ENCODE measurements at regions not wholly inside any gene's neighbourhood (a gene's known extent, or its start where the extent isn't known, plus 50 kb on each side); places are given as distances from the start of the nearest gene placed in this dataset.
"Not testable (repeated sequence)": the region's sequence is repeated elsewhere in the genome, so short reads cannot be mapped to it uniquely, and the experiment has no call there.

DNA sequence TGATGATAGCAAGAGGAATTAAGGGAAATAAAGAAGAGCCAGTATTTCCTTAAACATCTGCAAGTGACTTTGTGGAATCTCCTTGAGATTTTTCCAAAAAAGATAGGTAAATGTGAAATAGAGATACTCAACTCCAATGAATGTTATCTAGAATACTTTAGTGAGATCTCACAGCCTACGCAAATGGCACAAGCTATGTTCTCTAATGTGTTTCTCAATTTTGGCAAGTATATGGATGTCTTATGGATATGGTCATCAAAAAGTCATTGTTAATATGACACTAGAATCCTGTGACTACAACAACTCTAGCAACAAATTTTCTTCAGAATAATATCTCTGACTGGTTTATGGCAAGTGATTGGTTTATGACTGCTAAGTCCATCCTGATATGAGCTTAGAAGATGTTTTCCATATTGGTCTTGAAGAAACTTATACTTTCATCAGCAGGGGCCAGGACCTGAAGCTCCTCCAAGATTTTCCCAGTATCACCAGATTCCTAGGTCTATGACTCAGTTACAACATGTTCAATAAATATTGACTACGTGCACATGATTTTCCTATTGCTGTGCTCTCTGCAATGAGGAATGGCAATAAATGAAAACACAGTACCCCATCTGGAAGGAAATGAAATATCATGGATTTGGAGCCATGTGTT is 170.9 kb upstream of the THBS1 start:
- DNase-seq = no peak

DNA sequence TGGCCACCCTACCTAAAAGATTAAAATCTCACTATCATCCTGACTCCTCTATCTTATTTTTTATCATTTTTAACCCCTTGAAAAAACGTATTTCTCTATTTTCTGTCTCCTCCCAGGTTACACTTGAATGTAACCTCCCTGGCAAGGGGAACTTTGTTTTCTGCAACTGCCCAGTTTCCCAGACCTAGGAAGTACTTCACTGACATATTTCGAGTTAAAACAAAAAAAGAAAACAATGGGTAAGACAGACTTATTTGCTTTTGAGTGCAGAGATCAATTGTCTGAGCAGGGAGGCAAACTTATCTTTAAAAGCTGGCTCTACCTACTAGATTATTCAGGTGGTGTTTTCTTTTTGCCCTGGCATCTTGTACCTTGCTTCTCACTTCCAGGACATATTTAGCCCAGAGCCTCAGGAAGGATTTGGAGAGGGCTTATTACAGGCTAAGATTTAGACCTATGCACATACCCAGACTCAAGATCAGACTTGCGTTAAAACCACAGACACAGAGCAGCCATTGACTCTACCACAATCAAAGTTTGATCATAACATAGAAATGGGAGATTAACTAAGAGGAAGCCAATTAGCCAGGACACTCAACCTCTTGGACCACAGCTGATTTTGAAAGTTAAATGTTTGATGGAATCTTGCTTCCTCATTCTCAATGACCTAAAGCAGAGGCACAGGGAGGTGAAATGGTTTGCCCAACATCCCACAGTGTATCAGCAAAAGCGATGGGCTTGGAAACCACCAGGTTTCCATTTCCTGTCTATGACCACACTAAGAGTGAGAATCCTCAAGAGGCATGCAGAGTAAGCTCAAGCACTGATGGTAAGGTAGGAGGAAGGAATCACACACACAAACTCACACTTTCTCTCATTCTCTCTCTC is 169.5 kb upstream of the THBS1 start:
- DNase-seq = peak; percentile 26

DNA sequence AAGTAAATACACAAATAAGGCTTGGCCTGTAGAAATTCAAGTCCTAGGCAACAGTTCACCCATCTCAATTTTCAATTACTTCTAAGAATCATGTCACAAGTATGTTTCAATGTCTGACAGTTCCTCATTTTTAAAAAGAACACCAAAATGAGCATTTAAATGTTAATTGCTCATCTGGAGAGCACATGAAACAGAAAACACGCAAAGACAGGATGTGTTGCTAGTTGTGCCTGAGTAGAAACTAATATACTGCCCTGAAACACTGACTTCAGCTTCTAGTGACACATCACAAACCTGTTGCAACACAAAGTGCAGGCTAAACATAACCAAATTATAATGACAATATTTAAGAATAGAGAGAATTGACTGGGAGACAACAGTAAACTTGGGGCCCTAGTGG is 167.3 kb upstream of the THBS1 start:
- peak; percentile 57 for DNase-seq

DNA sequence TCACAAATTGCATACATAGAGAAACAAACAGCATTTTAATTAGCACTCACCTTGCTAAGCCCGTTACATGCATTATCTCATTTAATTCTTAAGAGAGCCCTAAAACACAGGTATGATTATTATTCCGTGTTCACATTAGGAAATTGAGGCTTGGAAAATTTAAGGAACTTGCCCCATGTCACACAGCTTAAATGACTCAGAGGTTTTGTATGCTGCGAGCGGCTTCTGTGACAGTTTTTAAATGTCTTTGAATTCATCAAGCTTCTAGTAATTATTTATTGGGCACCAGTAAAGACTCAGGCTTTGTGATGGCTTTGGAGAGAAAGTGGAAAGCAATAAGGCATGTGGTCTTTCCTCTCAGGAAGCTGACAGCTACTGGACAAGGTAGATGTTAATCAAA is 166.7 kb upstream of the THBS1 start:
- DNase-seq = no peak

DNA sequence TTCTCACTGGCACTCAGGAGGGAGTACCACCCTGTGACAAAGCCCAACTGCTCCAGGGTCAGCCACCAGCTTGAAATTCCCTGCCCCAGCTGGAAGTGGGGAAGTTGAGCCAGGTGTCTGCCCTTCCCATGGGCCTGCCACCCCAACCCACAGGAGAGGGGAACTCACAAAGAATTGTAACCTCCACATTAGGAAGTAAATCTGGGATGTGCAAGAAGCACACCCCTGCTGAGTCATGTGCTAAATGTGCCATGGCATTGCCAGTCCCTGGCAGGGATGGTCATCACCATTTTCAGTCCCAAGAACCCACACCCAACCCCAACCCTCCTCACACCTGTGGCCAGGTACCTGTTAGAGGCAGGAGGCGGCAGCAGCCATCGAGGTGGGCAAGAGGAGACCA is 165.2 kb upstream of the THBS1 start:
- no peak for DNase-seq

- no peak for DNase-seq
These were observed 164.6 kb upstream of the THBS1 start for GRCh38 chr15:39416258-39416657.

GRCh38 chr15:39417366-39418134 is 163.3 kb upstream of the THBS1 start:
- DNase-seq = no peak

- DNase-seq = peak; percentile 37
These were observed 161.2 kb upstream of the THBS1 start for GRCh38 chr15:39419651-39420050.

DNA sequence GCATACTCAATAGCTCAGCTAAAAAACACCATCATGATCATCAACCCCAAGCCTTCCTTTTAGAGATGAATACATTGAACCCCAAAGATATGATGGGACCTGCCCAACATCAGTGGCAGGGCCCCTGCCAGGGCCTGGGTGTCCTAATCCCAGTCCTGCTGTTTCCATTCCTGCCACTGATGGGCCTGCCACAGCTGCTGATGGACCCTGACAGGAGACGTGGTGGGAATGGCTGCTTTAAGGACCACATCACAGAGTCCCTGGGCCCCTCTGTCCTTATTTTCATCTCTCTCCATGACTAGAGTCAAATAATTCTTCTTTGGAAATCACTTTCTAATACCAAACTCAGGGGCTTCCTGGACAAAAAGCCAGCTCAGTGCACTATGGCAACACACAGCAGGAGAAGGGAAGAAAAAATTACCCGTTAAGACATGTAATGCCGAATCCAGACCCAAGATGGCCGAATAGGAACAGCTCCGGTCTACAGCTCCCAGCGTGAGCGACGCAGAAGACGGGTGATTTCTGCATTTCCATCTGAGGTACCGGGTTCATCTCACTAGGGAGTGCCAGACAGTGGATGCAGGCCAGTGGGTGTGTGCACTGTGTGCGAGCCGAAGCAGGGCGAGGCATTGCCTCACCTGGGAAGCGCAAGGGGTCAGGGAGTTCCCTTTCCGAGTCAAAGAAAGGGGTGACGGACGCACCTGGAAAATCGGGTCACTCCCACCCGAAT is 160.6 kb upstream of the THBS1 start:
- not testable (repeated sequence) for DNase-seq

DNA sequence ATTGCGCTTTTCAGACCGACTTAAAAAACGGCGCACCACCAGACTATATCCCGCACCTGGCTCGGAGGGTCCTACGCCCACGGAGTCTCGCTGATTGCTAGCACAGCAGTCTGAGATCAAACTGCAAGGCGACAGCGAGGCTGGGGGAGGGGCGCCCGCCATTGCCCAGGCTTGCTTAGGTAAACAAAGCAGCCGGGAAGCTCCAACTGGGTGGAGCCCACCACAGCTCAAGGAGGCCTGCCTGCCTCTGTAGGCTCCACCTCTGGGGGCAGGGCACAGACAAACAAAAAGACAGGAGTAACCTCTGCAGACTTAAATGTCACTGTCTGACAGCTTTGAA is 160.1 kb upstream of the THBS1 start:
- not testable (repeated sequence) for DNase-seq

- peak; percentile 97 for DNase-seq
These were observed 154.0 kb upstream of the THBS1 start for GRCh38 chr15:39426552-39427532.

DNA sequence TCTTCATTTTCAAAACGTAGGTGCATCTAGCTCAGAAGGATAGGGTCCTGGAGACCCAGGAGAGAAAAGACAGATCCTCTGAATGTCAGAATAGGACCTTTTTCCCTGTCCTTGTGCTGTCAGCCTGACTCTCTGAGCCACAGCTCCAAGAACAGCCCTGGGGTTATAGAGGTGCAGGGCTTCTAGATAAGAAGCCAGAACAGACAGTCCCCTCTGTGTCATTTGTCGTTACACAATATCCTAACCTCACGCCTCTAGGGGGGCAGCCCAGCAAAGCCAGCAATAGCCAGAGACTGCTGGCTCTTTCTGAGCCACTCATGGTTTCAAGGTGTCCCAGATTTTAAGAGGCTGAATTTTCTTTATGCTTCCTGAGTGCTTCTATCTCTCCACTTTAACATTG is 153.2 kb upstream of the THBS1 start:
- no peak for DNase-seq

- peak; percentile 93 for DNase-seq
These were observed 151.0 kb upstream of the THBS1 start for GRCh38 chr15:39429898-39430357.

DNA sequence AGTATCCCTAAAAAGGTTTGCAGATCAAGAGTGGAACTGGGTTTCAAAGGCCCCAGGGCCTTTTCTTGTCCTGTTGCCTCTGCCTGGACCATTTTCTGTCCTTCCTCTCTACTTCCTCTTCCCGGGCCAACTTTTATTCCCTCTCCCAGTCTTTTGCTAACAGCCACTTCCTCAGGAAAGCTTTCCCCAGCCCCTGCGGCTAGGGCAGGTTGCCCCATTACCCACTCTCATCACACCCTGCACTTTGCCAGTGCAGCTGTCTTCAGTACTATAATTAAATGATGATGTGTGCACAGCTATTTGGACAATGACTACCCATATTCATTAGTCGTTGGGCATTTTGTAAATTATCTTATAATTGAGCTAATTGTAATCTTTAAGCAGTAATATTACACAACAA is 150.5 kb upstream of the THBS1 start:
- DNase-seq = no peak

- peak; percentile 61 for DNase-seq
These were observed 149.5 kb upstream of the THBS1 start for GRCh38 chr15:39431376-39431775.

- DNase-seq = no peak
These were observed 148.9 kb upstream of the THBS1 start for GRCh38 chr15:39432026-39432425.

- DNase-seq = no peak
These were observed 147.9 kb upstream of the THBS1 start for GRCh38 chr15:39432912-39433348.

- no peak for DNase-seq
These were observed 147.5 kb upstream of the THBS1 start for GRCh38 chr15:39433376-39433775.

- DNase-seq = no peak
These were observed 146.7 kb upstream of the THBS1 start for GRCh38 chr15:39434163-39434562.

DNA sequence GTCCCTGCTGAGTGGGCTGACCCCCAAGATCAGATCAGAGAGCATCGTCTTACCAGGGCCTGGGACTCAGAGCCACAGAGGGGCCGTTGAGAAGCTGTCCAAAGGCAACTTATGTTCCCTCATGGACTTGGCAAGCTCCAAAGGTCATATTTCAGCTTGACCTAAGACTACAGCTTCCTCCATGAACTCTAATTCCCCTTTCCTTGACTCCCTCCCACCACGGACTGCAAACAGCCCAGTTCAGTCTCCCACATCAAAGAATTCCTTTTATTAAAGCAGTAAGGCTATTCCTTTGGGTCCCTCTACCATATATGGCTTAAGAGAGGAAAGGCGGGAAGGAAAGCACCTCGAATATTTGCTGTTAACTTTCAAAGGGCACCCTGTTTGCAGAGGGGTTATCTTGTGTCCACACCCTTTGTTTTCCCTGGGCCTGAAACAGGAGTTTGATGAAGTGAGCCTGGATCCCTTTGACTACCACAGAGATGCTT is 146.1 kb upstream of the THBS1 start:
- no peak for DNase-seq

DNA sequence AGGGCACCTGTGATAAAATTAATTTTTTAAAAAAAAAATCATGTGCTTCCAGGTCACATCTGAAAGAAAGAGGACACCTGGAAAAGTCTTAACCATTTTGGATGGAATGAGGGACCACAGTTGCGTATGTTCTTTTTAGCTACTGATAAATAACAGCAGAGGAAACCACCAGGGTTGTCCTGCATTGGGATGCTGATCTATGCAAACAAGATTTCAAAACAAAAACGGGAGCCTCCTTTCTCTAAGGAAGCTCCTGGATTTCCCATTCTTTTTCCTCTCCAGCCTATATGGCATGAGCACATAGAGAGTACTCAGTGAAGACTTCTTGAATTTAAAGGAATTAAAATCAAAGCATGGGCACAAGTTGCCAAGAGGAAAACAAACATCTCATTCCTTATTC is 145.6 kb upstream of the THBS1 start:
- no peak for DNase-seq
